ENCODE measurements at regions not wholly inside any gene's neighbourhood (a gene's known extent, or its start where the extent isn't known, plus 50 kb on each side); places are given as distances from the start of the nearest gene placed in this dataset.

- TF ChIP-seq, protein P1, sequence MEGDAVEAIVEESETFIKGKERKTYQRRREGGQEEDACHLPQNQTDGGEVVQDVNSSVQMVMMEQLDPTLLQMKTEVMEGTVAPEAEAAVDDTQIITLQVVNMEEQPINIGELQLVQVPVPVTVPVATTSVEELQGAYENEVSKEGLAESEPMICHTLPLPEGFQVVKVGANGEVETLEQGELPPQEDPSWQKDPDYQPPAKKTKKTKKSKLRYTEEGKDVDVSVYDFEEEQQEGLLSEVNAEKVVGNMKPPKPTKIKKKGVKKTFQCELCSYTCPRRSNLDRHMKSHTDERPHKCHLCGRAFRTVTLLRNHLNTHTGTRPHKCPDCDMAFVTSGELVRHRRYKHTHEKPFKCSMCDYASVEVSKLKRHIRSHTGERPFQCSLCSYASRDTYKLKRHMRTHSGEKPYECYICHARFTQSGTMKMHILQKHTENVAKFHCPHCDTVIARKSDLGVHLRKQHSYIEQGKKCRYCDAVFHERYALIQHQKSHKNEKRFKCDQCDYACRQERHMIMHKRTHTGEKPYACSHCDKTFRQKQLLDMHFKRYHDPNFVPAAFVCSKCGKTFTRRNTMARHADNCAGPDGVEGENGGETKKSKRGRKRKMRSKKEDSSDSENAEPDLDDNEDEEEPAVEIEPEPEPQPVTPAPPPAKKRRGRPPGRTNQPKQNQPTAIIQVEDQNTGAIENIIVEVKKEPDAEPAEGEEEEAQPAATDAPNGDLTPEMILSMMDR (conservative IDR thresholded peaks at IDR 0.05) = no peak
- no peak for TF ChIP-seq EZH2 (IDR thresholded peaks at IDR 0.05; ENCODE audit: low read depth)
Measured at GRCh38 chr16:22971346-22971924, 157.5 kb downstream of the HS3ST2 start.
